Mesenchymal stem cell (in vitro differentiated cells and primary cell): ENCODE measurements at regions not wholly inside any gene's neighbourhood (a gene's known extent, or its start where the extent isn't known, plus 50 kb on each side); places are given as distances from the start of the nearest gene placed in this dataset.

Experiments
- DNase-seq: peaks from one replicate; pipeline ENCODE4 v3.0.0-alpha.2; 2013
- H2AFZ ChIP-seq: one replicate; pipeline ENCODE4 v1.6.1; 2013; ENCODE audit warnings: low read depth, mild to moderate bottlenecking, control low read depth, inconsistent platforms, low read length, moderate library complexity
- H2AK5ac ChIP-seq: 2 replicates; pipeline ENCODE4 v1.6.1; 2013; ENCODE audit warnings: low read length, moderate library complexity, mild to moderate bottlenecking, inconsistent platforms; ENCODE audit not compliant: severe bottlenecking
- H2BK120ac ChIP-seq: one replicate; pipeline ENCODE4 v1.6.1; 2013; ENCODE audit warnings: low read depth, mild to moderate bottlenecking, inconsistent platforms, low read length, moderate library complexity
- H2BK12ac ChIP-seq, 2 experiments: one replicate each; pipeline ENCODE4 v1.6.1; 2013; ENCODE audit warnings: inconsistent platforms in 2 of 2, low read length in 2 of 2, mild to moderate bottlenecking in 2 of 2, moderate library complexity in 2 of 2, control low read depth in 1 of 2
- H2BK15ac ChIP-seq: one replicate; pipeline ENCODE4 v1.6.1; 2013; ENCODE audit warnings: mild to moderate bottlenecking, low read depth, inconsistent platforms; ENCODE audit not compliant: poor library complexity, severe bottlenecking
- H2BK5ac ChIP-seq: 2 replicates; pipeline ENCODE4 v1.6.1; 2013; ENCODE audit warnings: low read depth, mild to moderate bottlenecking, low read length, control low read depth, inconsistent platforms; ENCODE audit not compliant: poor library complexity, severe bottlenecking
- H3K14ac ChIP-seq, 2 experiments: one replicate each; pipeline ENCODE4 v1.6.1; 2013; ENCODE audit warnings: inconsistent platforms in 2 of 2, low read length in 2 of 2, control low read depth in 1 of 2, mild to moderate bottlenecking in 1 of 2, moderate library complexity in 1 of 2
- H3K18ac ChIP-seq, 2 experiments: one replicate each; pipeline ENCODE4 v1.6.1; 2013; ENCODE audit warnings: inconsistent platforms in 2 of 2, low read length in 2 of 2, control low read depth in 1 of 2, low read depth in 1 of 2, mild to moderate bottlenecking in 1 of 2
- H3K23ac ChIP-seq, 2 experiments: one replicate each; pipeline ENCODE4 v1.6.1; 2013; ENCODE audit warnings: inconsistent platforms in 2 of 2, low read length in 2 of 2, mild to moderate bottlenecking in 2 of 2, moderate library complexity in 2 of 2, control low read depth in 1 of 2
- H3K27ac ChIP-seq: 2 replicates; pipeline ENCODE4 v1.5.1; 2013; ENCODE audit warnings: mild to moderate bottlenecking, moderate library complexity, low read length, control low read depth, inconsistent platforms; ENCODE audit not compliant: poor library complexity, severe bottlenecking
- H3K27me3 ChIP-seq, 2 experiments: 2 replicates each; pipeline versions ENCODE4 v1.6.1 to v1.7.0; 2013; ENCODE audit warnings: low read length in 2 of 2, mild to moderate bottlenecking in 2 of 2, moderate library complexity in 2 of 2, control low read depth in 1 of 2, inconsistent platforms in 1 of 2; ENCODE audit not compliant: control insufficient read depth in 1 of 2, insufficient read depth in 1 of 2
- H3K36me3 ChIP-seq, 2 experiments: 2 replicates each; pipeline versions ENCODE4 v1.6.1 to v1.7.0; 2013; ENCODE audit warnings: low read length in 2 of 2, control low read depth in 1 of 2, inconsistent platforms in 1 of 2, low read depth in 1 of 2, mild to moderate bottlenecking in 1 of 2; ENCODE audit not compliant: insufficient read depth in 2 of 2, control insufficient read depth in 1 of 2
- H3K4ac ChIP-seq, 2 experiments: one replicate each; pipeline ENCODE4 v1.6.1; 2013; ENCODE audit warnings: inconsistent platforms in 2 of 2, low read length in 2 of 2, mild to moderate bottlenecking in 2 of 2, moderate library complexity in 2 of 2, control low read depth in 1 of 2, low read depth in 1 of 2
- H3K4me1 ChIP-seq: 2 replicates; pipeline ENCODE4 v1.6.1; 2013; ENCODE audit warnings: low read depth, low read length, control low read depth; ENCODE audit not compliant: control insufficient read depth, insufficient read depth
- H3K4me2 ChIP-seq: 2 replicates; pipeline ENCODE4 v1.6.1; 2013; ENCODE audit warnings: low read length, mild to moderate bottlenecking, inconsistent platforms; ENCODE audit not compliant: poor library complexity, severe bottlenecking
- H3K4me3 ChIP-seq, 2 experiments: 2 replicates each; pipeline versions ENCODE4 v1.5.1 to v1.7.0; 2013; ENCODE audit warnings: low read length in 2 of 2, mild to moderate bottlenecking in 2 of 2, control low read depth in 1 of 2, low read depth in 1 of 2; ENCODE audit not compliant: insufficient read depth in 1 of 2
- H3K79me1 ChIP-seq: replicated peaks from 2 replicates; pipeline ENCODE4 v1.6.1; 2013; ENCODE audit warnings: mild to moderate bottlenecking, control low read depth, low read length, inconsistent platforms; ENCODE audit not compliant: poor library complexity, severe bottlenecking
- H3K9ac ChIP-seq: 2 replicates; pipeline ENCODE4 v1.7.0; 2013; ENCODE audit warnings: mild to moderate bottlenecking, low read length, moderate library complexity
- H3K9me3 ChIP-seq: 2 replicates; pipeline ENCODE4 v1.7.0; 2013; ENCODE audit warnings: mild to moderate bottlenecking, low read length; ENCODE audit not compliant: control insufficient read depth
- H4K8ac ChIP-seq: one replicate; pipeline ENCODE4 v1.6.1; 2013; ENCODE audit warnings: inconsistent platforms, mild to moderate bottlenecking, low read length, moderate library complexity
- H4K91ac ChIP-seq: one replicate; pipeline ENCODE4 v1.6.1; 2013; ENCODE audit warnings: mild to moderate bottlenecking, low read length, inconsistent platforms
- WGBS: methylation state at CpG from one replicate; pipeline ENCODE4 v1.1.7; 2013; ENCODE audit warnings: mixed read lengths; 5-methylcytosine and 5-hydroxymethylcytosine counted together

DNA sequence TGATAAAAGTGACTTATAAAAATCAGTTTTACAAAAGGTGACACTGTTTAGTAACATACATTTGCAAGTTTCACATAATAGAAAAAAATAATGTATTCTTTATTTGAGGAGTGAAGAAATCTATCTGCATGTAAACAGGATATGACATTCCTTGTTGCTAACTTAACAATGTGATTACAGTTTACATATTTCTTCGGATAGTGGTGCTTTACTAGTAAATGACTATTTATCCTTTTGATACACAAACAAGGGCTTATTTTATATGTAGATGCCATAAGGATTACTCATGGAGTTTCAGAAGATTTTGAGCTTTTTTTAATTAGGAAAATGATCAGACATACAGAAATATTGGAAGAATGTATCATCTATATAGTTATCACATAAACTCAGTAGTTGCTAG, 126.5 kb downstream of the SLIT2 start:
- no peak overlapping the region for H3K4ac ChIP-seq
- H3K23ac ChIP-seq, result no peak overlapping the region
- WGBS, result no CpG with 5 or more reads among the region's 1 CpG
- no peaks in the 10 kb centered on the region for H3K27me3 ChIP-seq
- H3K36me3 ChIP-seq, result no peaks in the 10 kb centered on the region
- H3K18ac ChIP-seq, result no peak overlapping the region
- H3K4me3 ChIP-seq, result no peak overlapping the region
- H3K9ac ChIP-seq, result no peak overlapping the region
- H4K8ac ChIP-seq, result no peak overlapping the region
- peak; percentile 9 for DNase-seq
- H2BK15ac ChIP-seq, result no peak overlapping the region
- no peaks in the 10 kb centered on the region for H3K79me1 ChIP-seq
- H2BK5ac ChIP-seq, result no peak overlapping the region
- no peak overlapping the region for H3K14ac ChIP-seq
- H3K9me3 ChIP-seq, result no peaks in the 10 kb centered on the region
- H2AFZ ChIP-seq, result no peak overlapping the region
- no peak overlapping the region for H4K91ac ChIP-seq
- no peak overlapping the region for H2AK5ac ChIP-seq
- H3K4me2 ChIP-seq, result no peak overlapping the region
- no peak overlapping the region for H2BK12ac ChIP-seq
- no peak overlapping the region for H3K27ac ChIP-seq
- H2BK120ac ChIP-seq, result no peak overlapping the region
- H3K4me1 ChIP-seq, result no peaks in the 10 kb centered on the region

- no peak overlapping the region for H2BK15ac ChIP-seq
- H2BK12ac ChIP-seq, result no peak overlapping the region
- H3K4me1 ChIP-seq, result no peaks in the 10 kb centered on the region
- no peak overlapping the region for H2AK5ac ChIP-seq
- no peak for DNase-seq
- no peak overlapping the region for H2BK120ac ChIP-seq
- H3K27ac ChIP-seq, result no peak overlapping the region
- H3K27me3 ChIP-seq, result no peaks in the 10 kb centered on the region
- no peaks in the 10 kb centered on the region for H3K36me3 ChIP-seq
- no peak overlapping the region for H3K14ac ChIP-seq
- no peak overlapping the region for H3K23ac ChIP-seq
- H4K91ac ChIP-seq, result no peak overlapping the region
- H3K9ac ChIP-seq, result no peak overlapping the region
- H4K8ac ChIP-seq, result no peak overlapping the region
- no peaks in the 10 kb centered on the region for H3K9me3 ChIP-seq
- no peak overlapping the region for H2BK5ac ChIP-seq
- H3K79me1 ChIP-seq, result no peaks in the 10 kb centered on the region
- no peak overlapping the region for H3K18ac ChIP-seq
- WGBS, result 95% methylated on average over 7 of the region's 9 CpGs
- no peak overlapping the region for H3K4me2 ChIP-seq
- H3K4me3 ChIP-seq, result no peak overlapping the region
- H2AFZ ChIP-seq, result no peak overlapping the region
- no peak overlapping the region for H3K4ac ChIP-seq
Measured at GRCh38 chr4:20381005-20381404, 129.3 kb downstream of the SLIT2 start.

DNA sequence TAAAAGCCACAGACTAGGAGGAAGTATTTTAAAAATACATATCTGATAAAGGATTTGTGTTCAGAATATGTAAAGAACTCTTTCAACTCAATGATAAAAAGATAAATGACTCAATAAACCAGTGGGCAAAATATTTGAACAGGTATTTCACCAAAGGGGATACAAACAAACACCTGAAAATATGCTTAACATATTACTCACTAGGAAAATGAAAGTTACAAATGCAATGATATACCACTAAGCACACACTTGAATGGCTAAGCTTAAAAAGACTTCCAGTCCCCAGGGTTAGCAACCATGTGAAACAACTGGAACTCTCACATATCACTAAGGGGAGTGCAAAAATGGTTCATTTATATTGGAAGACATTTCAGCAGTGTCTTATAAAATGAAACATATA, 131.6 kb downstream of the SLIT2 start:
- no peak overlapping the region for H3K27ac ChIP-seq
- H3K4me2 ChIP-seq, result no peak overlapping the region
- H3K27me3 ChIP-seq, result no peaks in the 10 kb centered on the region

GRCh38 chr4:20383969-20384368, 132.3 kb downstream of the SLIT2 start:
- H3K9me3 ChIP-seq, result no peaks in the 10 kb centered on the region
- no peak overlapping the region for H3K14ac ChIP-seq
- H2BK5ac ChIP-seq, result no peak overlapping the region
- H4K8ac ChIP-seq, result no peak overlapping the region
- H4K91ac ChIP-seq, result no peak overlapping the region
- no peak overlapping the region for H3K4me2 ChIP-seq
- no peak for DNase-seq
- H3K27ac ChIP-seq, result no peak overlapping the region
- no peaks in the 10 kb centered on the region for H3K79me1 ChIP-seq
- H2AK5ac ChIP-seq, result no peak overlapping the region
- H3K18ac ChIP-seq, result no peak overlapping the region
- H3K27me3 ChIP-seq, result no peaks in the 10 kb centered on the region
- no peak overlapping the region for H3K4ac ChIP-seq
- no peak overlapping the region for H2BK15ac ChIP-seq
- H3K9ac ChIP-seq, result no peak overlapping the region
- no peak overlapping the region for H3K23ac ChIP-seq
- no peak overlapping the region for H2BK120ac ChIP-seq
- no peak overlapping the region for H3K4me3 ChIP-seq
- no peaks in the 10 kb centered on the region for H3K4me1 ChIP-seq
- H2AFZ ChIP-seq, result no peak overlapping the region
- H2BK12ac ChIP-seq, result no peak overlapping the region
- H3K36me3 ChIP-seq, result no peaks in the 10 kb centered on the region

More for the DNA sequence above, 131.6 kb downstream of the SLIT2 start:
- Histone ChIP-seq H2BK15ac (no peak overlapping the region), H3K79me1 (no peaks in the 10 kb centered on the region), H3K36me3 (no peaks in the 10 kb centered on the region), H3K4me1 (no peaks in the 10 kb centered on the region), H2BK120ac (no peak overlapping the region), H4K8ac (no peak overlapping the region), H4K91ac (no peak overlapping the region), H2AK5ac (no peak overlapping the region), H3K18ac (no peak overlapping the region), H3K9me3 (no peaks in the 10 kb centered on the region), H3K4me3 (no peak overlapping the region), H3K23ac (no peak overlapping the region), H2BK5ac (no peak overlapping the region), H3K14ac (no peak overlapping the region), H3K4ac (no peak overlapping the region), H2AFZ (no peak overlapping the region), H2BK12ac (no peak overlapping the region), H3K9ac (no peak overlapping the region)
- DNase-seq, result no peak
